Breast epithelium (tissue), 4 donors: ENCODE measurements at regions not wholly inside any gene's neighbourhood (a gene's known extent, or its start where the extent isn't known, plus 50 kb on each side); places are given as distances from the start of the nearest gene placed in this dataset.
"Not testable (repeated sequence)": the region's sequence is repeated elsewhere in the genome, so short reads cannot be mapped to it uniquely, and the experiment has no call there.

Experiments used
- DNase-seq, 2 donors: peaks; one replicate each; pipeline ENCODE4 v3.0.0-alpha.2; 2019; ENCODE audit warnings: low spot score in 2 of 2
- H3K27ac ChIP-seq, 2 donors: fragments of 200-600 bp; sonication (generic) in 1 of 2; one replicate each; pipeline ENCODE4 v1.5.1; 2016 to 2019; ENCODE audit warnings: mild to moderate bottlenecking in 1 of 2
- H3K27me3 ChIP-seq, 2 donors: fragments of 200-600 bp; sonication (generic) in 1 of 2; one replicate each; pipeline versions ENCODE4 v1.5.1 to v1.6.0; 2017 to 2019; ENCODE audit warnings: control low read depth in 1 of 2, mild to moderate bottlenecking in 1 of 2
- H3K36me3 ChIP-seq: fragments of 200-600 bp; one replicate; pipeline ENCODE4 v1.5.1; 2019
- H3K4me1 ChIP-seq, 2 donors: fragments of 200-600 bp; sonication (generic); one replicate each; pipeline ENCODE4 v1.5.1; 2016 to 2019; ENCODE audit warnings: control low read depth in 1 of 2
- H3K4me3 ChIP-seq, 3 donors: fragments of 200-600 bp; sonication (generic); 1 replicate in 2 of 3; 2 replicates in 1 of 3; pipeline ENCODE4 v1.5.1; 2016 to 2019; ENCODE audit warnings: mild to moderate bottlenecking in 3 of 3, moderate library complexity in 2 of 3
- H3K9me3 ChIP-seq, 2 donors: fragments of 200-600 bp; sonication (generic) in 1 of 2; one replicate each; pipeline ENCODE4 v1.5.1; 2016 to 2019; ENCODE audit warnings: control low read depth in 1 of 2
- CTCF ChIP-seq, 3 donors: fragments of 450-650 bp; IDR thresholded peaks; one replicate each; pipeline ENCODE4 v1.5.1; 2016 to 2017; ENCODE audit warnings: antibody characterized with exemption in 3 of 3, mild to moderate bottlenecking in 3 of 3, moderate library complexity in 3 of 3
- POLR2A ChIP-seq: fragments of 450-650 bp; IDR thresholded peaks from one replicate; pipeline ENCODE4 v1.6.1; 2016; ENCODE audit warnings: antibody characterized with exemption, mild to moderate bottlenecking, moderate library complexity
- POLR2AphosphoS5 ChIP-seq, 3 donors: sonication (generic); formaldehyde crosslinking; IDR thresholded peaks; one replicate each; pipeline ENCODE4 v1.6.1; 2017; ENCODE audit warnings: antibody characterized with exemption in 3 of 3
- intact Hi-C: fragments of 100-400 bp; cut with DNase I; formaldehyde crosslinking; loops from one replicate; pipeline ENCODE4 v1.15.1; 2023; ENCODE audit warnings: low total_unique reads

- H3K27ac ChIP-seq, H3K4me1 ChIP-seq, H3K9me3 ChIP-seq, H3K36me3 ChIP-seq, H3K27me3 ChIP-seq, DNase-seq, H3K4me3 ChIP-seq, intact Hi-C loops: not testable (repeated sequence)
Measured at GRCh38 chr7:26424319-26424718, 132.7 kb downstream of the SNX10 start.

- H3K4me1 ChIP-seq, result no peaks in the 10 kb centered on the region
- no peak for TF ChIP-seq POLR2A
- no peak for TF ChIP-seq CTCF (IDR thresholded peaks at IDR 0.05)
- no peak for TF ChIP-seq POLR2AphosphoS5 (IDR thresholded peaks at IDR 0.05)
- DNase-seq, result no peak
- no peak overlapping the region for H3K4me3 ChIP-seq
- no peaks in the 10 kb centered on the region for H3K27me3 ChIP-seq
- no peak overlapping the region for H3K27ac ChIP-seq
- H3K36me3 ChIP-seq, result no peaks in the 10 kb centered on the region
- no peaks in the 10 kb centered on the region for H3K9me3 ChIP-seq
- intact Hi-C loops, result no loop called here
Measured at GRCh38 chr7:26425655-26426054, 134.0 kb downstream of the SNX10 start.

- no peak for DNase-seq
- intact Hi-C loops, result no loop called here
- Histone ChIP-seq H3K4me1 (no peaks in the 10 kb centered on the region), H3K36me3 (no peaks in the 10 kb centered on the region), H3K4me3 (no peak overlapping the region), H3K27ac (no peak overlapping the region), H3K9me3 (no peaks in the 10 kb centered on the region), H3K27me3 (no peaks in the 10 kb centered on the region)
- no peak for TF ChIP-seq CTCF (IDR thresholded peaks at IDR 0.05)
- no peak for TF ChIP-seq POLR2A
- TF ChIP-seq POLR2AphosphoS5 (IDR thresholded peaks at IDR 0.05), result no peak
Measured at GRCh38 chr7:26426096-26426495, 134.4 kb downstream of the SNX10 start.

GRCh38 chr7:26428571-26428970 lies 136.9 kb downstream of the SNX10 start:
- TF ChIP-seq CTCF (IDR thresholded peaks at IDR 0.05) (no peak), POLR2AphosphoS5 (IDR thresholded peaks at IDR 0.05) (no peak), POLR2A (no peak)
- intact Hi-C loops, result no loop called here
- DNase-seq, result no peak

GRCh38 chr7:26429168-26429567 lies 137.5 kb downstream of the SNX10 start:
- H3K36me3 ChIP-seq, result no peaks in the 10 kb centered on the region
- H3K4me3 ChIP-seq, result no peak overlapping the region
- H3K27me3 ChIP-seq, result no peaks in the 10 kb centered on the region
- no peaks in the 10 kb centered on the region for H3K4me1 ChIP-seq
- DNase-seq, result no peak
- no peaks in the 10 kb centered on the region for H3K9me3 ChIP-seq
- TF ChIP-seq POLR2A (no peak), POLR2AphosphoS5 (IDR thresholded peaks at IDR 0.05) (no peak), CTCF (IDR thresholded peaks at IDR 0.05) (no peak)
- H3K27ac ChIP-seq, result no peak overlapping the region
- intact Hi-C loops, result no loop called here

More at GRCh38 chr7:26428571-26428970, 136.9 kb downstream of the SNX10 start:
- Histone ChIP-seq H3K27ac (no peak overlapping the region), H3K9me3 (no peaks in the 10 kb centered on the region), H3K4me1 (no peaks in the 10 kb centered on the region), H3K36me3 (no peaks in the 10 kb centered on the region), H3K4me3 (no peak overlapping the region), H3K27me3 (no peaks in the 10 kb centered on the region)

GRCh38 chr7:26434974-26435373 lies 143.3 kb downstream of the SNX10 start:
- intact Hi-C loops, result loop anchor here (10.0 kb wide), 1 partner anchor 1680 kb away; the partner anchor contains the start of gene GSDME
- TF ChIP-seq POLR2A, result no peak
- no peak for TF ChIP-seq POLR2AphosphoS5 (IDR thresholded peaks at IDR 0.05)
- TF ChIP-seq CTCF (IDR thresholded peaks at IDR 0.05), result no peak
- no peak for DNase-seq
- Histone ChIP-seq H3K4me3 (no peak overlapping the region), H3K27ac (no peak overlapping the region), H3K9me3 (no peaks in the 10 kb centered on the region), H3K36me3 (no peaks in the 10 kb centered on the region), H3K4me1 (no peaks in the 10 kb centered on the region), H3K27me3 (no peaks in the 10 kb centered on the region)
